ENCODE measurements at regions not wholly inside any gene's neighbourhood (a gene's known extent, or its start where the extent isn't known, plus 50 kb on each side); places are given as distances from the start of the nearest gene placed in this dataset.

- no peaks in the 10 kb centered on the region for H3K9me3 ChIP-seq
- no peak for DNase-seq
- no peaks in the 10 kb centered on the region for H3K4me1 ChIP-seq
- no peak overlapping the region for H3K4me3 ChIP-seq
- H3K36me3 ChIP-seq, result no peaks in the 10 kb centered on the region
- TF ChIP-seq CTCF (IDR thresholded peaks at IDR 0.05), result no peak
- no peak overlapping the region for H3K27ac ChIP-seq
- intact Hi-C loops (cut with DNase I), result no loop called here
- ATAC-seq, result no peak
- H3K27me3 ChIP-seq, result no peaks in the 10 kb centered on the region
These were observed 1036.9 kb upstream of the TMEFF2 start for GRCh38 chr2:193231634-193232033.

GRCh38 chr2:193228276-193228675 is 1033.5 kb upstream of the TMEFF2 start:
- TF ChIP-seq CTCF (IDR thresholded peaks at IDR 0.05), result no peak
- no peak overlapping the region for H3K27ac ChIP-seq
- no peak overlapping the region for H3K4me3 ChIP-seq
- DNase-seq (no peak), ATAC-seq (no peak)
- intact Hi-C loops (cut with DNase I), result no loop called here
- H3K4me1 ChIP-seq, result no peaks in the 10 kb centered on the region
- H3K27me3 ChIP-seq, result no peaks in the 10 kb centered on the region
- no peaks in the 10 kb centered on the region for H3K36me3 ChIP-seq
- H3K9me3 ChIP-seq, result no peaks in the 10 kb centered on the region

GRCh38 chr2:193222454-193222853 is 1027.7 kb upstream of the TMEFF2 start:
- intact Hi-C loops (cut with DNase I), result no loop called here
- H3K27me3 ChIP-seq, result no peaks in the 10 kb centered on the region
- H3K27ac ChIP-seq, result no peak overlapping the region
- ATAC-seq (no peak), DNase-seq (no peak)
- TF ChIP-seq CTCF (IDR thresholded peaks at IDR 0.05), result no peak
- H3K36me3 ChIP-seq, result no peaks in the 10 kb centered on the region
- no peak overlapping the region for H3K4me3 ChIP-seq
- no peaks in the 10 kb centered on the region for H3K4me1 ChIP-seq
- no peaks in the 10 kb centered on the region for H3K9me3 ChIP-seq

GRCh38 chr2:193219413-193219812 is 1024.7 kb upstream of the TMEFF2 start:
- no peak overlapping the region for H3K4me3 ChIP-seq
- intact Hi-C loops (cut with DNase I), result no loop called here
- TF ChIP-seq CTCF (IDR thresholded peaks at IDR 0.05), result no peak
- DNase-seq (no peak), ATAC-seq (no peak)
- no peaks in the 10 kb centered on the region for H3K27me3 ChIP-seq
- H3K4me1 ChIP-seq, result no peaks in the 10 kb centered on the region
- H3K9me3 ChIP-seq, result no peaks in the 10 kb centered on the region
- H3K36me3 ChIP-seq, result no peaks in the 10 kb centered on the region
- no peak overlapping the region for H3K27ac ChIP-seq

GRCh38 chr2:193201583-193201982 is 1006.9 kb upstream of the TMEFF2 start:
- no peak for TF ChIP-seq CTCF (IDR thresholded peaks at IDR 0.05)
- ATAC-seq (no peak), DNase-seq (no peak)
- no peaks in the 10 kb centered on the region for H3K36me3 ChIP-seq
- H3K27ac ChIP-seq, result no peak overlapping the region
- H3K27me3 ChIP-seq, result no peaks in the 10 kb centered on the region
- no peaks in the 10 kb centered on the region for H3K4me1 ChIP-seq
- H3K9me3 ChIP-seq, result peaks cover 0 to 4% of the 10 kb centered on the region in 2 donors
- H3K4me3 ChIP-seq, result no peak overlapping the region
- intact Hi-C loops (cut with DNase I), result no loop called here

Data from left lung (tissue), 4 donors.